GM21447 (cell line): ENCODE measurements at regions not wholly inside any gene's neighbourhood (a gene's known extent, or its start where the extent isn't known, plus 50 kb on each side); places are given as distances from the start of the nearest gene placed in this dataset.
A peak's percentile ranks its signal among the peaks of the same experiment; 100 is the strongest.
"Not testable (repeated sequence)": the region's sequence is repeated elsewhere in the genome, so short reads cannot be mapped to it uniquely, and the experiment has no call there.

Source experiments
- ATAC-seq: cut with Tn5 transposase; IDR thresholded peaks from one replicate; pipeline ENCODE4 v1.9.1; 2021; ENCODE audit not compliant: unreplicated experiment

GRCh38 chr5:100693481-100693880 lies 158.3 kb downstream of the FAM174A start:
- no peak for ATAC-seq

- no peak for ATAC-seq
Observed at GRCh38 chr5:100694100-100694499, 158.9 kb downstream of the FAM174A start.

DNA sequence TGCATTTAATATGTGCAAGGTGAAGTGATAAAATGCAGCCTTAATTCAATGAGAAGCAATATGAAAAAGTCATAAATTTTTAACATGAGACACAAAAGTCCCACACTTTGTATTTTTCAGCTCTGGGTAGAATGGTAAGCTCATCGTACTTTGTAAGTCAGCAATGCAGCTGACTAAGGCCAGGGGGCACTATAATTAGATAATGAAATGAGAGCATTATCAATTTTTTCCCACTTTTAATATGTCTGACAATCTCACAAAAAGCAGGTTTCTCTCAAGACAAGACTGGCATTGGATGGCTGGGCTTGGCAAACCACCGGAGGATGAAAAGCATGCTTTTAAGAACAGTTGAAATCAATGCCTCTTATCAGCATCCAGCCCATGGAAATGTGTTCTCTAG lies 162.8 kb downstream of the FAM174A start:
- ATAC-seq: no peak

- ATAC-seq: peak; percentile 73
Observed at GRCh38 chr5:100706776-100707175, 171.6 kb downstream of the FAM174A start.

DNA sequence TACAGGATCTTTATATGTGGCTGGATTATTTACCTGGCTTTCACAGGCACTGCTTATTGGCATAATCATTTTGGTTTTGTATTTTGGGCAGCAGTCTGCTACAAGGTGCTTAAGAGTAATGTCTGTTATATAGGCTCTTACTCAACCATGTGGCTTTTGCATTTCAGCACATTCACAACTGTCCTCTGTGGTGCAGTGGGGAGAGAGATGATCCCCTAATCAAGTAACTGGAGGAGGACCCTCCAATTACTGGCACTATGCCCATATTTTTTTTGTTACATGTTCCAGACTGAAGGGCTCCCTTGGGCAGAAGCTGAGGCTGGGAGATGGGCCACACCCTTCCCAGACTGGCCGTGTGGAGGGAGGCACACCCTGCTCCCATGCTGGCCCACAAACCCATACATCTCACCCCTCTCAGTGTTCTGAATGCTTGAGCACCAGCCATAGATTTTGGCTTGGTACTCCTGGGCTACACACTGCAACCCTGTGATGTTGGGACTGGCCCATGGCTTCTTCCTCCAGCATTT lies 173.5 kb downstream of the FAM174A start:
- no peak for ATAC-seq

DNA sequence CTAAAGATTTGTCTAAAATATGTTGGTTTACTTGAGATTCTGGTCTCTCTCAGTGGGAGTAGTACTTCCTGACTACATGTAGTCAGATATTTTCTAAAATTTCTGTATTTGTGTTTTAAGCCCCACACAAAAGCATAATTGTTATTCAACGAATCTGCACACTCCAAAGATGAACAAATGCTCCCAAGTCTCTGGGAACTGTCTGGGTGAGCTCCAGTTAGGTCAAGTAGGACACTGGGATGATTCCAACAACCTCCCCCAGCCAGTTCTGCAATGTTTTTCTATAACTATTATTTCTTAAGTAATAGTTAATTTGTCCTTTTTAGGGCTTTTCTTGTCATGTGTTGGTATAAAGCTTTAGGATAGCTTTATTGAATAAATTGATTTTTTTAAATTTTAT lies 174.6 kb downstream of the FAM174A start:
- no peak for ATAC-seq

DNA sequence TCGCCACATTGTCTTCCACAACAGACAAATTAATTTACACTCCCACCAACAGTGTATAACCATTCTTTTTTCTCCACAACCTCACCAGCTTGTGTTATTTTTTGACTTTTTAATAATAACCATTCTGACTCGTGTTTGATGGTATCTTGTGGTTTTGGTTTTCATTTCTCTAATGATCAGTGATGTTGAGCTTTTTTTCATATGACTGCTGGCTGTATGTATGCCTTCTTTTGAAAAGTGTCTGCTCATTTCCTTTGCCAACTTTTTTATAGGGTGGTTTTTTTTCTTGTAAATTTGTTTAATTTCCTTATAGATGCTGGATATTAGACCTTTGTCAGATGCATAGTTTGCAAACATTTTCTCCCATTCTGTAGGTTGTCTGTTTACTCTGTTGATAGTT lies 179.6 kb downstream of the FAM174A start:
- not testable (repeated sequence) for ATAC-seq

- no peak for ATAC-seq
Observed at GRCh38 chr5:100722657-100723056, 180.4 kb downstream of the ST8SIA4 start.

DNA sequence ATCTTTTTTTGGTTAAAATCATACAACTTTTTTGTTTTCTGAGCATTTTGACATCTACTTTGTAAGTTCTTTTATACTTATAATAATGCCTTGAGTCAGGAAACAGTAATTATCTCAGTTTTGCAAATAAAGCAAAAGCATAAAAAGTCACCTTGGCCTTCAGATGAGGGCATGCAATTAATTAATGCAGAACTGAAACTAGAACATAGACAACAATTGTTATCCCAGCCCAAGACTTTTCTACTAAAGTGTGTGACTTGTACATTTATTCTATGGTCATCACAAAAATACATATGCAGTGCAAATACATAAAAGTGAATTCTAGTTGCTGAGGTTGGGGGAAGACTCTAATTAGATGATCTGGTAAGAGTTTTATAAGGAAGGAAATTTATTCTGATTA lies 179.9 kb downstream of the ST8SIA4 start:
- no peak for ATAC-seq

DNA sequence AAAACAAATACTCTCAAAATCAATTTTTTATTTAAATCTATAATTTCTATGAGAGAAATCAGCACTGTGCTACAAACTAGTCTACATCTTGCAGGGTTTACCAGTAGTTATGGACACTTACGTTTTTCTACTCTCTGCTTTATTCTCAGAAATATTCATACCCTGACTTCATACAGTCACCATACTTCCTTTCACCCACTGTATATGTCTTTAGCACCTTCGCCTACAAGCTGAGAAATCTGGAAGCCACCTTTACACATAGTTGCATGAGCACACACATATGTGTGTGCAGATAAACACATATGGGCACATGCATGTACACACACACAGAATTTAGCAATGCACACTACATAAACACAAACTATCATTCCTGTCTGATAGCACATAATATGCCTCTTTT lies 177.0 kb downstream of the ST8SIA4 start:
- no peak for ATAC-seq

DNA sequence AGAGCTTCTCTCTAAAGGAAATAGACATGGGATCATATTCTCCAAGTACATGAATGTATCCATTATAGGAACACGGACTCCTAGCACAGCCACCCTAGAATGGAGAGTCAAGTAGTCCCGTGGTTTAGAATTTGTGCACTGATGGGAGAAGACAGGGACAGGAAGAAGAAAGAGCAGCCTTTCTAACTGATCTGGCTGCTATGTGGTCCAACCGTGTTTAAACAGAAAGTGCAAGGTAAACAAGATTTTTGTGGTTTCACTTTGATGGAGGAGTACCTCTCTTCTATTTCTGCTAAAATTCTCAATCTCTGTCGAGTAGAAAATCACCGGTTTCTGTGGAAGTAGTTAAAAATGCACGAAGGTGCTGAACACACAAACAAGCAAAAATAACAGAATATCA lies 171.3 kb downstream of the ST8SIA4 start:
- ATAC-seq: peak; percentile 99

- ATAC-seq: peak; percentile 96
Observed at GRCh38 chr5:100746730-100747129, 156.4 kb downstream of the ST8SIA4 start.

DNA sequence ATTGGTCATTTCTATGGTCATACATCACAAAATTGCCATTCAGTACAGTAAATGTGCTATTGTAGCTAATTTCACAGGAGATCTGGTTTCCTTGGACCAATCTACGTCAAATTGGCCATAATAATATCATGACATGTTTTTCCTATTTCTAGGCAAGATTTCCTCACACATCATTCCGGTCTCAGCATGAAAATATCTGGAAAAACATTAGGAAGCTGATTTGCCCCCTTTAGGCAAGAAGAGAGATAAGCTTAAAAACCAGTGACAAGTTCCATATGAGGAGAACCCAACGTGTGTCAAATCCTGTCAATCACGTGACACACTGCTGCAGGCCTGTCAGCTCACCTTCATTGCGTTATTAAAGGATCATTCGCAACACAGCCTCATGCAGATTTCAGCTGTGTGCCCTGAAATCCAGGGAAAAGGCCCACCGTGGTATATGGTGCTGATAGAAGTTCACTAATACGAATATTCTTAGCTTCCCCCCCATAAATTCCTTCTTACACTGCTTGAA lies 153.3 kb downstream of the ST8SIA4 start:
- no peak for ATAC-seq

DNA sequence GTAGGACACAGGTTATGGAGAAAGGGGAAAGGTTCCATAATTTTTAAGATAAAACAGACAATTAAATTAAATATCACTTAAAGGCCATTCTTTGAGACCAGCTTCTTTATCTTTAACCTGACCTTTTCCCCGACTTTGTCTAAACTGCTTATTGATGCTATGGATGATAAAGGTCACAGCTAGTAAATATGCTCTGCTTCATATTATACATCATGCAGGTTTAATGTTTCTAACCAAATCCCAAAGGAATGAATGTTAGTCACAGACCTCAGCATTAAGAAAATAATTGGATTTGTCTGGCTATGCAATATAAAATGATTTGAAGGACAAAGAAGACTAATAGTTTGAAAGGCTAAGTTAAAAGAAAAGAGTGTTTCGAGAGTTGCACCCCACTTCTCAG lies 147.6 kb downstream of the ST8SIA4 start:
- no peak for ATAC-seq
